Neural crest cell (in vitro differentiated cells): ENCODE measurements at regions not wholly inside any gene's neighbourhood (a gene's known extent, or its start where the extent isn't known, plus 50 kb on each side); places are given as distances from the start of the nearest gene placed in this dataset.

ENCODE experiments used
- DNase-seq: peaks from one replicate; pipeline ENCODE4 v3.0.0; 2021; ENCODE audit warnings: low read depth, mixed read lengths, low spot score
- H3K27ac Mint-ChIP-seq: one replicate; pipeline ENCODE4 v1.8.0; 2021; ENCODE audit warnings: mild to moderate bottlenecking, mixed read lengths; ENCODE audit not compliant: unreplicated experiment
- H3K27me3 Mint-ChIP-seq: 2 replicates; pipeline ENCODE4 v1.8.0; 2021; ENCODE audit warnings: low read depth, mild to moderate bottlenecking, mixed read lengths
- H3K36me3 Mint-ChIP-seq: 2 replicates; pipeline ENCODE4 v1.8.0; 2021; ENCODE audit warnings: low read depth, mild to moderate bottlenecking, mixed read lengths
- H3K4me1 Mint-ChIP-seq: 2 replicates; pipeline ENCODE4 v1.8.0; 2021; ENCODE audit warnings: mixed read lengths
- H3K4me3 Mint-ChIP-seq: one replicate; pipeline ENCODE4 v1.8.0; 2021; ENCODE audit warnings: mild to moderate bottlenecking, mixed read lengths
- H3K9me3 Mint-ChIP-seq: 2 replicates; pipeline ENCODE4 v1.8.0; 2021; ENCODE audit warnings: mixed read lengths
- CTCF ChIP-seq: fragments of 200-600 bp; sonication (generic); conservative IDR thresholded peaks from 2 replicates; pipeline ENCODE4 v1.5.0; 2021; ENCODE audit warnings: antibody characterized with exemption, mild to moderate bottlenecking

DNA sequence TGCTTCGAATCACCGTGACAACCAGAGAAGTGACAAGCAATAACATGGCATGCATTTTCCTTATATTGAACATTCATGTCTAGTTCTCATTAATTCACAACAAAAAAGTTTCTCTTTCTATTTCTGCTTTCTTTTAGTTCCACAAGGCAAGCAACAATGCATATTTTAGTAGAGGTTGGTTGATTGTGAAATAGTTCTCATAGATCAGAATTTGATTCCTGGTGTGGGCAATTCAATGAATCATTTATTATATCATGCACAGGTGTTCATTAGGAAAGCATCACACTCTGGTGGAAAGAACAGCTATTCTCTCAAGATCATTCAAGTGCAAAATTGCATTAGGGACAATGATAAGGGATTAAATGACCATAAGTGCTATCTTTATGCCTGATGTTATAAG, 980.9 kb downstream of the BRINP3 start:
- Mint-ChIP-seq H3K27me3 (no peaks in the 10 kb centered on the region), H3K27ac (no peak overlapping the region), H3K4me3 (no peak overlapping the region), H3K36me3 (no peaks in the 10 kb centered on the region), H3K4me1 (no peaks in the 10 kb centered on the region), H3K9me3 (no peaks in the 10 kb centered on the region)
- TF ChIP-seq CTCF = no peak
- no peak for DNase-seq

DNA sequence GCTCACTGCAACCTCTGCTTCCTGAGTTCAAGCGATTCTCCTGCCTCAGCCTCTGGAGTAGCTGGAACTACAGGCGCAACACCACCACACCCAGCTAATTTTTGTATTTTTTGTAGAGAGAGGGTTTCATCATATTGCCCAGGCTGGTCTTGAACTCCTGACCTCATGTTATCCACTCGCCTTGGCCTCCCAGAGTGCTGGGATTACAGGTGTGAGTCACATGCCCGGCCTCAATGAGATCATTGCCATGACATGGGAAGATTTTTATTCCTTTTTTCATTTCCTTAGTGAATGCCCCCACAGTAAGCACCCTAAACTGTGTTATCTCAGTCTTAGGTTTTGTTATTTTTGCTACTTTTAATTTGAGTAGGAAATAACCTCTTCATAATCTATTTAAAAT, 977.9 kb downstream of the BRINP3 start:
- no peak overlapping the region for H3K4me3 Mint-ChIP-seq
- no peaks in the 10 kb centered on the region for H3K4me1 Mint-ChIP-seq
- no peaks in the 10 kb centered on the region for H3K36me3 Mint-ChIP-seq
- peaks cover 2% of the 10 kb centered on the region for H3K9me3 Mint-ChIP-seq
- no peak for TF ChIP-seq CTCF
- no peaks in the 10 kb centered on the region for H3K27me3 Mint-ChIP-seq
- DNase-seq = no peak
- no peak overlapping the region for H3K27ac Mint-ChIP-seq

DNA sequence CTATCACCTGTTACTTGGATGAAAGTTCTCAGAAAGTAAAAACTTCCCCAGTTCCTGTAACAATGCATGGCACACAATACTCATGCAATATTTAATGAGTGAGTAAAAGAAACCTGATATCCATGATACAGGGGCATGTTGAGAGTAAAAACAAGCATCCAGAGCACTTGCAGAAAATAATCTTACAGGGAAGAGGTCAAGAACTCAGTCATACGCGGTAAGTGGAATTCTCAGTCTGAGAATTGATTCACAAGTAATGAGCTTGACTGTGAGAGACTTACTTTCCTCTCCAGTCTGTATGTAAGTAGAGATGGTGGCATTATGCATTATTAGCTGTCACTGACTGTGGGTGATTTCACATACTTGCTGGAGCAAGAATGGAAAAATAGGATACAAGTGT, 976.9 kb downstream of the BRINP3 start:
- Mint-ChIP-seq H3K27ac (no peak overlapping the region), H3K9me3 (peaks cover 7% of the 10 kb centered on the region)

GRCh38 chr1:189510827-189511226, 966.8 kb downstream of the BRINP3 start:
- H3K4me1 Mint-ChIP-seq = peaks cover 3% of the 10 kb centered on the region
- peaks cover 9% of the 10 kb centered on the region for H3K9me3 Mint-ChIP-seq
- H3K27me3 Mint-ChIP-seq = no peaks in the 10 kb centered on the region
- no peak for TF ChIP-seq CTCF
- DNase-seq = no peak
- H3K36me3 Mint-ChIP-seq = no peaks in the 10 kb centered on the region
- no peak overlapping the region for H3K27ac Mint-ChIP-seq
- no peak overlapping the region for H3K4me3 Mint-ChIP-seq

More for the DNA sequence above, 976.9 kb downstream of the BRINP3 start:
- DNase-seq = no peak
- Mint-ChIP-seq H3K4me1 (no peaks in the 10 kb centered on the region), H3K4me3 (no peak overlapping the region), H3K27me3 (no peaks in the 10 kb centered on the region), H3K36me3 (no peaks in the 10 kb centered on the region)
- no peak for TF ChIP-seq CTCF

- peaks cover 3% of the 10 kb centered on the region for H3K4me1 Mint-ChIP-seq
- TF ChIP-seq CTCF = no peak
- H3K36me3 Mint-ChIP-seq = no peaks in the 10 kb centered on the region
- H3K27ac Mint-ChIP-seq = no peak overlapping the region
- H3K4me3 Mint-ChIP-seq = no peak overlapping the region
- DNase-seq = no peak
- H3K9me3 Mint-ChIP-seq = peaks cover 8% of the 10 kb centered on the region
- no peaks in the 10 kb centered on the region for H3K27me3 Mint-ChIP-seq
Observed at GRCh38 chr1:189513091-189513490, 964.6 kb downstream of the BRINP3 start.

GRCh38 chr1:189522441-189522840, 955.2 kb downstream of the BRINP3 start:
- Mint-ChIP-seq H3K36me3 (no peaks in the 10 kb centered on the region), H3K27ac (no peak overlapping the region), H3K4me1 (no peaks in the 10 kb centered on the region), H3K27me3 (no peaks in the 10 kb centered on the region), H3K9me3 (peaks cover 6% of the 10 kb centered on the region), H3K4me3 (no peak overlapping the region)
- TF ChIP-seq CTCF = no peak
- no peak for DNase-seq
